Sigmoid colon (tissue), 6 donors: ENCODE measurements at regions not wholly inside any gene's neighbourhood (a gene's known extent, or its start where the extent isn't known, plus 50 kb on each side); places are given as distances from the start of the nearest gene placed in this dataset.

ENCODE experiments used
- DNase-seq: peaks from one replicate; pipeline ENCODE4 v3.0.0-alpha.2; 2019
- H3K27ac ChIP-seq, 4 donors: fragments of 200-600 bp; sonication (generic); one replicate each; pipeline ENCODE4 v1.5.1; 2016 to 2019; ENCODE audit warnings: mild to moderate bottlenecking in 1 of 4
- H3K27me3 ChIP-seq, 3 donors: fragments of 200-600 bp; sonication (generic); one replicate each; pipeline ENCODE4 v1.5.1; 2019; ENCODE audit warnings: mild to moderate bottlenecking in 1 of 3
- H3K36me3 ChIP-seq, 4 donors: fragments of 200-600 bp; sonication (generic); one replicate each; pipeline ENCODE4 v1.5.1; 2016 to 2019
- H3K4me1 ChIP-seq, 4 donors: fragments of 200-600 bp; sonication (generic); one replicate each; pipeline ENCODE4 v1.5.1; 2017 to 2019
- H3K4me3 ChIP-seq, 4 donors: fragments of 200-600 bp; sonication (generic); one replicate each; pipeline ENCODE4 v1.5.1; 2017 to 2019; ENCODE audit warnings: mild to moderate bottlenecking in 2 of 4, moderate library complexity in 1 of 4
- H3K9me3 ChIP-seq, 4 donors: fragments of 200-600 bp in 3 of 4; sonication (generic) in 3 of 4; one replicate each; pipeline versions ENCODE4 v1.5.1 to v1.6.1; 2013 to 2019
- CTCF ChIP-seq, 4 experiments: fragments of 450-650 bp in 3 of 4; fragments of 200-600 bp in 1 of 4; IDR thresholded peaks; one replicate each; pipeline ENCODE4 v1.5.1; 2016 to 2019; ENCODE audit warnings: antibody characterized with exemption in 4 of 4, mild to moderate bottlenecking in 3 of 4, moderate library complexity in 2 of 4
- EP300 ChIP-seq, 4 donors: sonication (generic); formaldehyde crosslinking; IDR thresholded peaks; one replicate each; pipeline ENCODE4 v1.6.1; 2017; ENCODE audit warnings: antibody characterized with exemption in 4 of 4
- POLR2A ChIP-seq, 2 donors: fragments of 450-650 bp; IDR thresholded peaks; one replicate each; pipeline ENCODE4 v1.6.1; 2016; ENCODE audit warnings: antibody characterized with exemption in 2 of 2, mild to moderate bottlenecking in 2 of 2, moderate library complexity in 2 of 2
- POLR2AphosphoS5 ChIP-seq, 4 donors: sonication (generic); formaldehyde crosslinking; IDR thresholded peaks; one replicate each; pipeline ENCODE4 v1.6.1; 2017; ENCODE audit warnings: antibody characterized with exemption in 4 of 4
- WGBS, 2 donors: extraction: QIAGEN DNeasy Blood & Tissue Kit; methylation state at CpG; one replicate each; pipeline ENCODE4 v1.1.7; 2013; 5-methylcytosine and 5-hydroxymethylcytosine counted together
- intact Hi-C: fragments of 100-400 bp; cut with DNase I; formaldehyde crosslinking; loops from one replicate; pipeline ENCODE4 v1.15.1; 2023
- donor health status: healthy with polysubstance abuse.
- donor health status: healthy.

GRCh38 chr10:71069909-71070666 lies 142.3 kb upstream of the UNC5B start:
- 81 to 83% methylated on average over 24 of the region's 24 CpGs for WGBS, 2 donors

GRCh38 chr10:71070741-71071140 lies 141.6 kb upstream of the UNC5B start:
- H3K9me3 ChIP-seq: no peaks in the 10 kb centered on the region
- intact Hi-C loops: no loop called here
- 52 to 75% methylated on average over 2 of the region's 2 CpGs for WGBS, 2 donors
- no peak overlapping the region for H3K4me3 ChIP-seq
- peaks cover 0 to 4% (median 0%) of the 10 kb centered on the region in 4 donors for H3K4me1 ChIP-seq
- TF ChIP-seq POLR2AphosphoS5 (IDR thresholded peaks at IDR 0.05): no peak
- TF ChIP-seq CTCF (IDR thresholded peaks at IDR 0.05): no peak
- no peak for TF ChIP-seq EP300 (IDR thresholded peaks at IDR 0.05)
- TF ChIP-seq POLR2A (IDR thresholded peaks at IDR 0.05): no peak
- H3K27me3 ChIP-seq: no peaks in the 10 kb centered on the region
- H3K27ac ChIP-seq: no peak overlapping the region
- H3K36me3 ChIP-seq: no peaks in the 10 kb centered on the region
- DNase-seq: no peak

More at GRCh38 chr10:71069909-71070666, 142.3 kb upstream of the UNC5B start:
- no peak for DNase-seq
- H3K36me3 ChIP-seq: no peaks in the 10 kb centered on the region
- intact Hi-C loops: no loop called here
- no peaks in the 10 kb centered on the region for H3K9me3 ChIP-seq
- H3K4me1 ChIP-seq: peaks cover 0 to under 1% (median 0%) of the 10 kb centered on the region in 4 donors
- no peak overlapping the region for H3K4me3 ChIP-seq
- no peaks in the 10 kb centered on the region for H3K27me3 ChIP-seq
- no peak overlapping the region for H3K27ac ChIP-seq
- no peak for TF ChIP-seq POLR2A (IDR thresholded peaks at IDR 0.05)
- TF ChIP-seq EP300 (IDR thresholded peaks at IDR 0.05): no peak
- TF ChIP-seq CTCF (IDR thresholded peaks at IDR 0.05): no peak
- TF ChIP-seq POLR2AphosphoS5 (IDR thresholded peaks at IDR 0.05): no peak

DNA sequence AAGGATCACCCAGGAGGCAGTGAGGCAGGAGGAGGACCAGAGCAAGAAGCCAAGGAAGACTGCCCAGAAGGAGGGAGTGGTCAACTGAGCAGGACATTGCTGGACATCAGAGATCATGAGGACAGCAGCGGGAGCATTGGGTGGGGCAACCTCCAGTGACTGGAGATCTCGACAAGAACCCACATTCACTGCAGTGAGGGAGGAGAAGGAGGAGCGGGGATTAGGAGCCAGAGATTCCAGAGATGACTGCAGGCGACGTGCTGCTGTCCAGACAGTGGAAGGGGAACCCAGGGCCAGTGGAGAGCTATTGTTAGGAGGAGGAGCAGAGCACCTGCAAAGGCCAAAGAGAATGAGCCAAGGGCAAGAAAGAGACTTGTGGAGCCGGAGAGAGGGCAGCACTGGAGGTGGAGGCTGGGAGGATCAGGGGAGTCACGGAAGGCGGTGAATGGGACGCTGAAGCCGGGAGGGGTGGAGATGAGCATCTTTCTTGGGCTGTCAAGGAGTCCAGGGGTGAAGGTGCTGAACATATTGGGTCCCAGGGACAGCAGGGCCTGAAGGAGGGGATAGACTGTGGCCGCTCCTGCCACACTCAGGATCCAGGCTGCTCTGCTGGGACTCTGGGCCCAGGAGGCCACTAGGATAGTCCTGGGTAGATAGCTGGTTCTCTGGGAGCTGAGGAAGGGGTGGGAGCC lies 140.1 kb upstream of the UNC5B start:
- H3K27ac ChIP-seq: no peak overlapping the region
- no peak overlapping the region for H3K4me3 ChIP-seq
- DNase-seq: no peak
- no peaks in the 10 kb centered on the region for H3K36me3 ChIP-seq
- H3K9me3 ChIP-seq: no peaks in the 10 kb centered on the region
- no peak for TF ChIP-seq POLR2AphosphoS5 (IDR thresholded peaks at IDR 0.05)
- TF ChIP-seq POLR2A (IDR thresholded peaks at IDR 0.05): no peak
- no peak for TF ChIP-seq CTCF (IDR thresholded peaks at IDR 0.05)
- intact Hi-C loops: no loop called here
- peaks cover 0 to 4% (median 0%) of the 10 kb centered on the region in 4 donors for H3K4me1 ChIP-seq
- WGBS, 2 donors: 78 to 86% methylated on average over 11 of the region's 11 CpGs
- no peaks in the 10 kb centered on the region for H3K27me3 ChIP-seq

DNA sequence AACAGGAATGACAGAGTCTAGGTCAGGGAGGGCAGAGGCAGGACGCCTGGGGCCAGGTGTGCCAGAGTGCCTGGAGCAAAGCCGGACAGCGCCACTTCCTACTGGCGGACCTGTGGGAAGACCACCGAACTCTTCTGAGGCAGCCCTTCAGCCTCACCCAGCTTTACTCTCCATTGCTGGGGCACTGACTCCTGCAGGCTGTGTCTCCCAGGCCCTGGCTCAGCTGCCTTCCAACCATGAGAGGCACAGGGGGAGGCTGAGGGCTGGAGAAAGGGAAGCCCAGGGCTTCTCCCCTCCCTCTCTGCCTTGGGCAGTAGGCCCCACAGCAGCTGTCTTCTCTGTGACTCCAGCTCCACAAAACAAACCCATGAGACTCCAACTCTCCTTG lies 139.6 kb upstream of the UNC5B start:
- H3K27me3 ChIP-seq: no peaks in the 10 kb centered on the region
- no peak overlapping the region for H3K4me3 ChIP-seq
- intact Hi-C loops: no loop called here
- no peak overlapping the region for H3K27ac ChIP-seq
- H3K36me3 ChIP-seq: no peaks in the 10 kb centered on the region
- DNase-seq: no peak
- H3K9me3 ChIP-seq: no peaks in the 10 kb centered on the region
- H3K4me1 ChIP-seq: peaks cover 0 to 4% (median 0%) of the 10 kb centered on the region in 4 donors
- 75 to 77% methylated on average over 5 of the region's 5 CpGs for WGBS, 2 donors
- no peak for TF ChIP-seq POLR2A (IDR thresholded peaks at IDR 0.05)
- TF ChIP-seq EP300 (IDR thresholded peaks at IDR 0.05): no peak
- TF ChIP-seq CTCF (IDR thresholded peaks at IDR 0.05): no peak
- TF ChIP-seq POLR2AphosphoS5 (IDR thresholded peaks at IDR 0.05): no peak
